Spleen (tissue), 11 donors: ENCODE measurements at regions not wholly inside any gene's neighbourhood (a gene's known extent, or its start where the extent isn't known, plus 50 kb on each side); places are given as distances from the start of the nearest gene placed in this dataset.

Source experiments
- DNase-seq: peaks from one replicate; pipeline ENCODE4 v3.0.0-alpha.2; 2020
- H3K27ac ChIP-seq, 8 donors: fragments of 200-600 bp; sonication (generic) in 7 of 8; 1 replicate in 4 of 8; 2 replicates in 4 of 8; pipeline versions ENCODE4 v1.5.0 to v1.8.0; 2016 to 2021; ENCODE audit warnings: inconsistent platforms in 4 of 8, mild to moderate bottlenecking in 4 of 8, moderate library complexity in 1 of 8
- H3K27me3 ChIP-seq, 7 donors: fragments of 200-600 bp; sonication (generic) in 6 of 7; replicated peaks in 1 of 7; 1 replicate in 4 of 7; 2 replicates in 3 of 7; pipeline versions ENCODE4 v1.5.0 to v1.8.0; 2016 to 2021; ENCODE audit warnings: inconsistent platforms in 3 of 7, mild to moderate bottlenecking in 1 of 7
- H3K36me3 ChIP-seq, 6 donors: fragments of 200-600 bp; sonication (generic) in 5 of 6; 1 replicate in 4 of 6; 2 replicates in 2 of 6; pipeline versions ENCODE4 v1.5.0 to v1.8.0; 2016 to 2021; ENCODE audit warnings: inconsistent platforms in 2 of 6
- H3K4me1 ChIP-seq, 6 donors: fragments of 200-600 bp; sonication (generic) in 5 of 6; 1 replicate in 3 of 6; 2 replicates in 3 of 6; pipeline versions ENCODE4 v1.5.0 to v1.8.0; 2016 to 2021; ENCODE audit warnings: inconsistent platforms in 3 of 6
- H3K4me3 ChIP-seq, 8 donors: fragments of 200-600 bp; sonication (generic) in 7 of 8; 1 replicate in 4 of 8; 2 replicates in 4 of 8; pipeline versions ENCODE4 v1.5.0 to v1.8.0; 2016 to 2021; ENCODE audit warnings: inconsistent platforms in 4 of 8, mild to moderate bottlenecking in 4 of 8, moderate library complexity in 2 of 8
- H3K9me3 ChIP-seq, 8 donors: fragments of 200-600 bp; sonication (generic) in 7 of 8; 1 replicate in 4 of 8; 2 replicates in 4 of 8; pipeline versions ENCODE4 v1.5.0 to v1.8.0; 2016 to 2021; ENCODE audit warnings: inconsistent platforms in 4 of 8
- POLR2A ChIP-seq, 3 donors: fragments of 450-650 bp; IDR thresholded peaks; one replicate each; pipeline ENCODE4 v1.5.1; 2017; ENCODE audit warnings: antibody characterized with exemption in 3 of 3, mild to moderate bottlenecking in 1 of 3
- POLR2AphosphoS5 ChIP-seq, 3 donors: sonication (generic); formaldehyde crosslinking; IDR thresholded peaks; one replicate each; pipeline ENCODE4 v1.5.1; 2017; ENCODE audit warnings: antibody characterized with exemption in 3 of 3
- WGBS, 5 donors: extraction: QIAGEN DNeasy Blood & Tissue Kit in 3 of 5; methylation state at CpG; one replicate each; pipeline versions ENCODE4 v1.1.5 to v1.1.7; 2013 to 2018; 5-methylcytosine and 5-hydroxymethylcytosine counted together
- intact Hi-C: fragments of 100-400 bp; cut with DNase I; formaldehyde crosslinking; loops from one replicate; pipeline ENCODE4 v1.15.0; 2023; ENCODE audit warnings: low total_unique reads
- TF ChIP-seq, protein P1 (sequence below), 11 experiments: fragments of 200-600 bp in 7 of 11; fragments of 450-650 bp in 4 of 11; sonication (generic) in 4 of 11; IDR thresholded peaks in 8 of 11; conservative IDR thresholded peaks in 3 of 11; 1 replicate in 7 of 11; 2 replicates in 4 of 11; pipeline versions ENCODE4 v1.4.0 to v1.8.0; 2016 to 2021; ENCODE audit warnings: antibody characterized with exemption in 11 of 11, inconsistent platforms in 4 of 11, mild to moderate bottlenecking in 1 of 11
- donor health status: healthy with polysubstance abuse.
- donor health status: DM: no; HTN: no; CAD: no; lungs with moderate emphysema.
- donor health status: DM: no; HTN: no; CAD: no.
- donor health status: Bipolar disorder and iron deficiency.
- donor health status: healthy.
- donor health status: DM: no; HTN: no; CAD: no.
- donor health status: DM: yes; HTN: yes; CAD: no.

DNA sequence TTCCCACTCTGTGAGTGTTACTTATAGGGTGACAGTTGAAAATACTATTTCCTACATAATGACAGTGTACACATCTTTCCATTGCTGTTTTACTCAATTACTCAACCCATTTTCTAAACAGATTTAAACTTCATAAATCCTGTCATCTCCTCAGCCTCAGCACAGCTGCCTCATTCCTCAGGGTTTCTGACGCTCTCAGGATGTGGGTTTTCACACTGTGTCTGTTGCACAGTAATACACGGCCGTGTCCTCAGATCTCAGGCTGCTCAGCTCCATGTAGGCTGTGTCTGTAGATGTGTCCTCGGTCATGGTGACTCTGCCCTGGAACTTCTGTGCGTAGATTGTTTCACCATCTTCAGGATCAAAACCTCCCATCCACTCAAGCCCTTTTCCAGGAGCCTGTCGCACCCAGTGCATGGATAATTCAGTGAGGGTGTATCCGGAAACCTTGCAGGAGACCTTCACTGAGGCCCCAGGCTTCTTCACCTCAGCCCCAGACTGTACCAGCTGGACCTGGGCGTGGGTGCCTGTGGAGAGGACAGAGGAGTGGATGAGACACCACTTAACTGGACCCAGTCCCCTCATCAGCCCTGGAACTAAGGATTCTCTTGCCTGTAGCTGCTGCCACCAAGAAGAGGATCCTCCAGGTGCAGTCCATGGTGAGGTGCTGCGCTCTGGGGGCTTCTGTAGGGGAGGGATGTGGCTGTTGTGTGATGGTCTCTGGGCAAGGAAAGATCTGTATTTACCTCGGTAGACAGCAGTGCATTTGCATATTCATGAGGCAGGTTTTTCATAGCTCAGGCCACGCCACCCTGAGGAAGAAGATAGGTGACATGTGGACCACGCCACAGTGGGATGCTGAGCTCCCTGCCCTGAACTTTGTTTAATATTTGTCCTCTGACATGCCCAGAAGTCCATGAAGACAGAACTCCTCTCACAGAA lies 750.2 kb downstream of the TMEM121 start:
- Histone ChIP-seq H3K36me3 (no peaks in the 10 kb centered on the region), H3K27ac (no peak overlapping the region), H3K9me3 (no peaks in the 10 kb centered on the region), H3K27me3 (peaks cover 0 to 33% (median 0%) of the 10 kb centered on the region in 7 donors), H3K4me3 (peak overlapping the region in 1 of 8 donors; percentile 5), H3K4me1 (peaks cover 0 to 17% (median 0%) of the 10 kb centered on the region in 6 donors)
- 32 to 44% (median 39%) methylated on average over 10 to 12 of the region's 12 CpGs for WGBS, 5 donors
- DNase-seq, result no peak
- TF ChIP-seq, protein P1, sequence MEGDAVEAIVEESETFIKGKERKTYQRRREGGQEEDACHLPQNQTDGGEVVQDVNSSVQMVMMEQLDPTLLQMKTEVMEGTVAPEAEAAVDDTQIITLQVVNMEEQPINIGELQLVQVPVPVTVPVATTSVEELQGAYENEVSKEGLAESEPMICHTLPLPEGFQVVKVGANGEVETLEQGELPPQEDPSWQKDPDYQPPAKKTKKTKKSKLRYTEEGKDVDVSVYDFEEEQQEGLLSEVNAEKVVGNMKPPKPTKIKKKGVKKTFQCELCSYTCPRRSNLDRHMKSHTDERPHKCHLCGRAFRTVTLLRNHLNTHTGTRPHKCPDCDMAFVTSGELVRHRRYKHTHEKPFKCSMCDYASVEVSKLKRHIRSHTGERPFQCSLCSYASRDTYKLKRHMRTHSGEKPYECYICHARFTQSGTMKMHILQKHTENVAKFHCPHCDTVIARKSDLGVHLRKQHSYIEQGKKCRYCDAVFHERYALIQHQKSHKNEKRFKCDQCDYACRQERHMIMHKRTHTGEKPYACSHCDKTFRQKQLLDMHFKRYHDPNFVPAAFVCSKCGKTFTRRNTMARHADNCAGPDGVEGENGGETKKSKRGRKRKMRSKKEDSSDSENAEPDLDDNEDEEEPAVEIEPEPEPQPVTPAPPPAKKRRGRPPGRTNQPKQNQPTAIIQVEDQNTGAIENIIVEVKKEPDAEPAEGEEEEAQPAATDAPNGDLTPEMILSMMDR (IDR thresholded peaks at IDR 0.05 in 8 of 11, conservative IDR thresholded peaks at IDR 0.05 in 3 of 11), result no peak
- no peak for TF ChIP-seq POLR2AphosphoS5 (IDR thresholded peaks at IDR 0.05)
- no peak for TF ChIP-seq POLR2A (IDR thresholded peaks at IDR 0.05)
- intact Hi-C loops, result no loop called here

DNA sequence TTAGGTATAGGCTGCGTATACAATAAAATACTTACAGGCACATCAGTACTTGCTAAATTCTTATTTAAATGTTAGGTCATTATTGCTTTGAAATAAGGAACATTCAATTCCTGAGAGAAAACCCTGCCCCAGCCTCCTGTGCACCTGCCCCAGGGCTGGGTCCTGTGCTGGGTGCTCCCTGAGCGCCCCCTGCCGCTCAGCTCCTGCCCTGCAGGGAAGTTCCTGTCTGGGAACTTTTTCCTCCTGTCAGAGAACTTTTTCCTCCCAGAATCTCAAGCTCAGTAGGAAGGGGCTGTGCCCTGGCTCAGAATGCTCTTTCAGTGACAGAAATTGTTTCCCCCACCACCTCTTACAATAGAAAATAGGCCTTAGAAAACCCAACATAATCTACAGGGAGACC lies 751.1 kb downstream of the TMEM121 start:
- no peaks in the 10 kb centered on the region for H3K36me3 ChIP-seq
- H3K4me3 ChIP-seq, result no peak overlapping the region
- 24 to 40% (median 28%) methylated on average over 3 of the region's 3 CpGs for WGBS, 5 donors
- H3K4me1 ChIP-seq, result peaks cover 0 to 17% (median 0%) of the 10 kb centered on the region in 6 donors
- H3K9me3 ChIP-seq, result no peaks in the 10 kb centered on the region
- DNase-seq, result no peak
- intact Hi-C loops, result no loop called here
- no peak for TF ChIP-seq POLR2A (IDR thresholded peaks at IDR 0.05)
- TF ChIP-seq, protein P1 (IDR thresholded peaks at IDR 0.05 in 8 of 11, conservative IDR thresholded peaks at IDR 0.05 in 3 of 11), result peak in 8 of 11 experiments; percentile 11 to 69 (median 59)
- peaks cover 0 to 25% (median 0%) of the 10 kb centered on the region in 7 donors for H3K27me3 ChIP-seq
- no peak overlapping the region for H3K27ac ChIP-seq

DNA sequence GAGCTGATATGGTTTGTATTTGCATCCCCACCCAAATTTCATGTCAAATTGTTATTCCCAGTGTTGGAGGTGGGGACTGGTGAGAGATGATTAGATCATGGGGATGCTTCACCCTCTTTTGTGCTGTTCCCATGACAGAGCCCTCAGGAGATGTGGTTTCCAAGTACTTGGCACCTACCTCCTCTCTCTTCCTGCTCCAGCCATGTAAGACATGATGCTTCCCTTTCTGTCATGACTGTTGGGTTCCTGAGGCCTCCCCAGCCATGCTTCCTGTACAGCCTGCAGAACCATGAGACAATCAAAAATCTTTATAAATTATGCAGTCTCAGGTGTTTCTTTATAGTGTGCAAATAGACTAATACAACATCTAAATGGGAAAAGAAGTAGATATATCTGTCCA lies 754.5 kb downstream of the TMEM121 start:
- Histone ChIP-seq H3K27ac (no peak overlapping the region), H3K4me1 (peaks cover 0 to 16% (median 0%) of the 10 kb centered on the region in 6 donors), H3K9me3 (no peaks in the 10 kb centered on the region), H3K36me3 (no peaks in the 10 kb centered on the region), H3K27me3 (peaks cover 0 to 25% (median 0%) of the 10 kb centered on the region in 7 donors), H3K4me3 (no peak overlapping the region)
- intact Hi-C loops, result no loop called here
- TF ChIP-seq POLR2A (IDR thresholded peaks at IDR 0.05), result no peak
- no peak for TF ChIP-seq POLR2AphosphoS5 (IDR thresholded peaks at IDR 0.05)
- TF ChIP-seq, protein P1 (IDR thresholded peaks at IDR 0.05 in 8 of 11, conservative IDR thresholded peaks at IDR 0.05 in 3 of 11), result no peak
- no peak for DNase-seq

DNA sequence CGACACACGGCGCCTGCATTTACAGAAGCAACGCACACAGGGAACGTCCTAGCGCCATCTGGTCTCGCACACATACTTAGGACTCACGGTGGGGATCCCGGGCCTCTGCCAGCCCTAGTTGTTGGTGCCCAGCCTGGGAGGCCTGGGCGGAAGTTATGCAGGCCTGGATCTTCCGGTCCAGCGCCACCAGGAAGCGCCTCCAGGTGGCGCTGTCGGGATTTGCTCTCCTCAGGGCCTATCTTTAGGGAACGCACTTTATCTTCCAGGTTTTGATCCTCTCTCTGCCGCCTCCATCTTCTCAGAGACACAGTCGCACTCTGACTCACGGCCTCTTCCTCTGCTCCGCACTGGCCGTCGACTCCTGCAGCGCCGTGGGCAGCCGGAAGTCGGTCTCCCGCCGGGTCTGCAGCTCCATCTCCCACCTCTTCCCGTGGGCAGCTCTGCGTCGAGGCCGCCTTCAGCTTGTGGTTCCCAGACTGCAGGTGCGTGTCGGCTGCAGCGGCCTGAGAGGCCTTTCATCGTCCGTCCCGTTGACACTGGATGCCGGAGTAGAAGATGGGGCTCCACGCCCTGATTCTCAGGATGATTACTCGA lies 760.4 kb downstream of the TMEM121 start:
- Histone ChIP-seq H3K36me3 (no peaks in the 10 kb centered on the region), H3K27me3 (peaks cover 0 to 15% (median 0%) of the 10 kb centered on the region in 7 donors), H3K4me1 (no peaks in the 10 kb centered on the region), H3K27ac (no peak overlapping the region), H3K9me3 (no peaks in the 10 kb centered on the region), H3K4me3 (no peak overlapping the region)
- intact Hi-C loops, result no loop called here
- TF ChIP-seq POLR2A (IDR thresholded peaks at IDR 0.05) (no peak), POLR2AphosphoS5 (IDR thresholded peaks at IDR 0.05) (no peak)
- TF ChIP-seq, protein P1 (IDR thresholded peaks at IDR 0.05 in 8 of 11, conservative IDR thresholded peaks at IDR 0.05 in 3 of 11), result peak in 5 of 11 experiments; percentile 24 to 47 (median 32)
- 83 to 86% (median 86%) methylated on average over 41 of the region's 41 CpGs for WGBS, 5 donors
- no peak for DNase-seq
